DOHH2 (cell line): ENCODE measurements at regions not wholly inside any gene's neighbourhood (a gene's known extent, or its start where the extent isn't known, plus 50 kb on each side); places are given as distances from the start of the nearest gene placed in this dataset.

Source experiments
- EZH2phosphoT487 ChIP-seq: fragments of 200-600 bp; sonication (generic); IDR thresholded peaks from 2 replicates; pipeline ENCODE4 v1.6.1; 2017; ENCODE audit warnings: borderline replicate concordance, mild to moderate bottlenecking, antibody characterized with exemption, low read length, moderate library complexity, mixed read lengths
- TF ChIP-seq, protein P1 (sequence below): fragments of 200-600 bp; sonication (generic); IDR thresholded peaks from one replicate; pipeline ENCODE4 v1.5.1; 2014; ENCODE audit warnings: antibody characterized with exemption, mild to moderate bottlenecking, low read depth, low read length; ENCODE audit not compliant: poor library complexity, severe bottlenecking

DNA sequence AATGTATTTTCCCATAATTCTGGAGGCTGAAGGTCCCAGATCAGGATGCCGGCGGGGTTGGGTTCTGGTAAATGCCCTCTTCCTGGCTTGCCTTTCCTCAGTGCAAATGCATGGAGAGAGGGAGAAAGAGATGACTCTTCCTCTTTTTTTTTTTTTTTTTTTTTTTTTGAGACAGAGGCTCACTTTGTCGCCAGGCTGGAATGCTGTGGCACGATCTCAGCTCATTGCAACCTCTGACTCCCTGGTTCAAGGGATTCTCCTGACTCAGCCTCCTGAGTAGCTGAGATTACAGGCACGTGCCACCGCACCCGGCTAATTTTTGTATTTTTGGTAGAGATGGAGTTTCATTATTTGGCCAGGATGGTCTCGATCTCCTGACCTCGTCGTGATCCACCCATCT lies 300.0 kb upstream of the TAS2R1 start:
- TF ChIP-seq, protein P1, sequence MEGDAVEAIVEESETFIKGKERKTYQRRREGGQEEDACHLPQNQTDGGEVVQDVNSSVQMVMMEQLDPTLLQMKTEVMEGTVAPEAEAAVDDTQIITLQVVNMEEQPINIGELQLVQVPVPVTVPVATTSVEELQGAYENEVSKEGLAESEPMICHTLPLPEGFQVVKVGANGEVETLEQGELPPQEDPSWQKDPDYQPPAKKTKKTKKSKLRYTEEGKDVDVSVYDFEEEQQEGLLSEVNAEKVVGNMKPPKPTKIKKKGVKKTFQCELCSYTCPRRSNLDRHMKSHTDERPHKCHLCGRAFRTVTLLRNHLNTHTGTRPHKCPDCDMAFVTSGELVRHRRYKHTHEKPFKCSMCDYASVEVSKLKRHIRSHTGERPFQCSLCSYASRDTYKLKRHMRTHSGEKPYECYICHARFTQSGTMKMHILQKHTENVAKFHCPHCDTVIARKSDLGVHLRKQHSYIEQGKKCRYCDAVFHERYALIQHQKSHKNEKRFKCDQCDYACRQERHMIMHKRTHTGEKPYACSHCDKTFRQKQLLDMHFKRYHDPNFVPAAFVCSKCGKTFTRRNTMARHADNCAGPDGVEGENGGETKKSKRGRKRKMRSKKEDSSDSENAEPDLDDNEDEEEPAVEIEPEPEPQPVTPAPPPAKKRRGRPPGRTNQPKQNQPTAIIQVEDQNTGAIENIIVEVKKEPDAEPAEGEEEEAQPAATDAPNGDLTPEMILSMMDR, result no peak
- no peak for TF ChIP-seq EZH2phosphoT487
